HepG2 (cell line): ENCODE measurements at regions not wholly inside any gene's neighbourhood (a gene's known extent, or its start where the extent isn't known, plus 50 kb on each side); places are given as distances from the start of the nearest gene placed in this dataset.

Experiments used
- ATAC-seq: fragments of 200-7000 bp; cut with Tn5 transposase; 3 replicates; pipeline ENCODE4 v1.9.1; 2020; ENCODE audit warnings: mild to moderate bottlenecking, moderate library complexity
- BruUV-seq: library from RNA; stranded (reverse); fragments of 400-500 nt; replicated peaks from 2 replicates; lab custom pipeline; 2021; lab: Mats Ljungman, UMichigan
- CTCF ChIA-PET: fragments of 300-600 bp; formaldehyde crosslinking; extraction: SDS; loops from one replicate; lab custom pipeline; 2021; ENCODE audit warnings: low total read pairs, inconsistent platforms, low intra/inter-chr PET ratio; lab: Yijun Ruan, JAX
- POLR2A ChIA-PET: fragments of 350-600 bp; sonication (Branson Sonifier 250); formaldehyde crosslinking; loops from one replicate; lab custom pipeline; 2020; ENCODE audit warnings: antibody characterized with exemption, inconsistent platforms; lab: Yijun Ruan, JAX
- DNase-seq: peaks from one replicate; pipeline ENCODE4 v3.0.0-alpha.2; 2015; ENCODE audit warnings: low spot score
- FAIRE-seq: peaks from 3 replicates; lab custom pipeline; 2011; peaks lifted over from hg19 to GRCh38; lab: Jason Lieb, UNC
- H2AFZ ChIP-seq: one replicate; pipeline ENCODE4 v1.6.1; 2011; ENCODE audit warnings: low read length, inconsistent platforms
- H3K27ac ChIP-seq: fragments of 300-600 bp; 3 replicates; pipeline ENCODE4 v1.8.0; 2011; ENCODE audit warnings: mixed run types, mild to moderate bottlenecking, mixed read lengths, low read length, inconsistent platforms; ENCODE audit not compliant: insufficient read depth; ENCODE audit errors: extremely low read length
- H3K27me3 ChIP-seq, 2 experiments: fragments of 200-600 bp in 1 of 2; 2 replicates in 1 of 2; 3 replicates in 1 of 2; pipeline versions ENCODE4 v1.6.0 to v1.8.0; 2011; ENCODE audit warnings: low read length in 2 of 2, mild to moderate bottlenecking in 2 of 2, moderate library complexity in 2 of 2, inconsistent platforms in 1 of 2; ENCODE audit not compliant: insufficient read depth in 2 of 2, control insufficient read depth in 1 of 2
- H3K36me3 ChIP-seq, 2 experiments: fragments of 200-600 bp in 1 of 2; replicated peaks in 1 of 2; 2 replicates in 1 of 2; 3 replicates in 1 of 2; pipeline versions ENCODE4 v1.5.1 to v1.8.0; 2011; ENCODE audit warnings: low read length in 2 of 2, inconsistent platforms in 1 of 2; ENCODE audit not compliant: insufficient read depth in 2 of 2, control insufficient read depth in 1 of 2
- H3K4me1 ChIP-seq: 2 replicates; pipeline ENCODE4 v1.5.1; 2012; ENCODE audit warnings: low read length, inconsistent platforms; ENCODE audit not compliant: insufficient read depth
- H3K4me2 ChIP-seq: 2 replicates; pipeline ENCODE4 v1.6.0; 2011; ENCODE audit warnings: low read depth, low read length, inconsistent platforms
- H3K4me3 ChIP-seq, 3 experiments: fragments of 200-600 bp in 1 of 3; sonication (generic), shearing (Covaris generic) in 1 of 3; replicated peaks in 1 of 3; 2 replicates each; pipeline ENCODE4 v1.5.1; 2011 to 2016; ENCODE audit warnings: low read length in 3 of 3, inconsistent platforms in 2 of 3, low read depth in 2 of 3, mild to moderate bottlenecking in 2 of 3, control low read depth in 1 of 3, mixed read lengths in 1 of 3; ENCODE audit not compliant: insufficient read depth in 1 of 3
- H3K79me2 ChIP-seq: one replicate; pipeline ENCODE4 v1.6.1; 2011; ENCODE audit warnings: low read length, inconsistent platforms; ENCODE audit not compliant: insufficient read depth
- H3K9ac ChIP-seq: 2 replicates; pipeline ENCODE4 v1.6.0; 2011; ENCODE audit warnings: mild to moderate bottlenecking, low read depth, low read length, inconsistent platforms; ENCODE audit not compliant: insufficient read depth
- H3K9me3 ChIP-seq: 2 replicates; pipeline ENCODE4 v1.5.1; 2012; ENCODE audit warnings: mild to moderate bottlenecking, low read length
- H4K20me1 ChIP-seq: 2 replicates; pipeline ENCODE4 v1.6.0; 2011; ENCODE audit warnings: inconsistent platforms, mild to moderate bottlenecking, low read length, moderate library complexity; ENCODE audit not compliant: insufficient read depth
- ARID5B ChIP-seq: IDR thresholded peaks from 2 replicates; pipeline ENCODE4 v1.4.0; 2020; ENCODE audit warnings: mild to moderate bottlenecking, missing genetic modification reagents
- ARNT2 ChIP-seq: sonication (generic); formaldehyde crosslinking; IDR thresholded peaks from 2 replicates; pipeline ENCODE4 v1.8.0; 2022; ENCODE audit warnings: mild to moderate bottlenecking, low read depth, missing genetic modification reagents, moderate library complexity
- ELF3 ChIP-seq: IDR thresholded peaks from 2 replicates; pipeline ENCODE4 v1.6.1; 2016; ENCODE audit warnings: missing genetic modification reagents, missing compliant biosample characterization
- FOXA3 ChIP-seq: IDR thresholded peaks from 2 replicates; pipeline ENCODE4 v1.6.1; 2016; ENCODE audit warnings: missing genetic modification reagents, missing compliant biosample characterization
- KDM5A ChIP-seq: fragments of 200-600 bp; sonication (generic); IDR thresholded peaks from 2 replicates; pipeline ENCODE4 v1.7.0; 2018; ENCODE audit warnings: antibody characterized with exemption, mild to moderate bottlenecking, low read length, borderline replicate concordance
- MAX ChIP-seq: IDR thresholded peaks from 2 replicates; pipeline ENCODE4 v1.6.1; 2012; ENCODE audit warnings: inconsistent platforms
- MLX ChIP-seq: IDR thresholded peaks from 2 replicates; pipeline ENCODE4 v1.6.1; 2016
- NR2F2 ChIP-seq: IDR thresholded peaks from 2 replicates; pipeline ENCODE4 v1.6.1; 2012; ENCODE audit warnings: low read depth, inconsistent platforms, borderline replicate concordance
- PAXIP1 ChIP-seq: sonication (generic); formaldehyde crosslinking; conservative IDR thresholded peaks from 2 replicates; pipeline ENCODE4 v1.4.0; 2020; ENCODE audit warnings: mild to moderate bottlenecking, missing genetic modification reagents, moderate library complexity
- POGZ ChIP-seq: sonication (generic); formaldehyde crosslinking; IDR thresholded peaks from 2 replicates; pipeline ENCODE4 v1.4.0; 2020; ENCODE audit warnings: mild to moderate bottlenecking, missing genetic modification reagents
- RARA ChIP-seq: IDR thresholded peaks from 2 replicates; pipeline ENCODE4 v1.6.1; 2016; ENCODE audit warnings: missing genetic modification reagents, missing compliant biosample characterization
- SAP130 ChIP-seq: IDR thresholded peaks from 2 replicates; pipeline ENCODE4 v1.6.1; 2016; ENCODE audit warnings: low read depth
- SOX5 ChIP-seq: IDR thresholded peaks from 2 replicates; pipeline ENCODE4 v1.6.1; 2016; ENCODE audit warnings: borderline replicate concordance
- SOX6 ChIP-seq, 2 experiments: fragments of 450-650 bp in 1 of 2; sonication (generic) in 1 of 2; formaldehyde crosslinking in 1 of 2; IDR thresholded peaks; 2 replicates each; pipeline versions ENCODE4 v1.4.0 to v1.6.1; 2017 to 2020; ENCODE audit warnings: antibody characterized with exemption in 1 of 2, mild to moderate bottlenecking in 1 of 2, missing genetic modification reagents in 1 of 2
- ZNF263 ChIP-seq: sonication (generic); formaldehyde crosslinking; IDR thresholded peaks from 2 replicates; pipeline ENCODE4 v1.4.0; 2020; ENCODE audit warnings: missing genetic modification reagents
- ZNF547 ChIP-seq: sonication (generic); formaldehyde crosslinking; IDR thresholded peaks from 2 replicates; pipeline ENCODE4 v1.5.1; 2020; ENCODE audit warnings: mild to moderate bottlenecking, missing genetic modification reagents
- ZNF644 ChIP-seq: IDR thresholded peaks from 2 replicates; pipeline ENCODE4 v1.6.1; 2016; ENCODE audit warnings: low read depth
- ZNF660 ChIP-seq: sonication (generic); formaldehyde crosslinking; IDR thresholded peaks from 2 replicates; pipeline ENCODE4 v1.5.1; 2020; ENCODE audit warnings: mild to moderate bottlenecking, low read depth, missing genetic modification reagents, borderline replicate concordance
- WGBS: methylation state at CpG from one replicate; pipeline ENCODE4 v1.1.6; 2017; ENCODE audit warnings: low lambda C conversion rate; 5-methylcytosine and 5-hydroxymethylcytosine counted together
- in situ Hi-C: cut with HindIII; loops from 2 replicates; pipeline ENCODE4 v1.10.0; 2017; ENCODE audit warnings: low pct_unique_long_range_greater_than_20kb; ENCODE audit not compliant: extremely low pct_ligation_motif_present
- intact Hi-C: fragments of 100-400 bp; cut with micrococcal nuclease; formaldehyde crosslinking; loops from one replicate; pipeline ENCODE4 v1.10.0; 2022; ENCODE audit not compliant: unreplicated experiment

- peak; percentile 49 for ATAC-seq
- no peaks in the 10 kb centered on the region for H4K20me1 ChIP-seq
- H2AFZ ChIP-seq: no peak overlapping the region
- H3K4me3 ChIP-seq: no peak overlapping the region
- POLR2A ChIA-PET: interaction anchor here (1.4 kb wide), 1 partner anchor 1129 kb away, joined by 3 read pairs; no protein-coding TSS in a partner anchor
- H3K9ac ChIP-seq: no peak overlapping the region
- DNase-seq: peak; percentile 35
- no peaks in the 10 kb centered on the region for H3K36me3 ChIP-seq
- intact Hi-C loops (loop anchor here (10.0 kb wide), 1 partner anchor 388 kb away; no protein-coding TSS in a partner anchor), in situ Hi-C loops (no loop called here)
- no peaks in the 10 kb centered on the region for H3K79me2 ChIP-seq
- 0% methylated on average over 7 of the region's 7 CpGs for WGBS
- BruUV-seq: no TSS peak
- H3K9me3 ChIP-seq: no peaks in the 10 kb centered on the region
- FAIRE-seq: no peak
- no peaks in the 10 kb centered on the region; a peak in 1 of 5 replicates for H3K27me3 ChIP-seq
- peaks cover 68% of the 10 kb centered on the region for H3K4me1 ChIP-seq
- CTCF ChIA-PET: no interaction called here
- H3K4me2 ChIP-seq: peak overlapping the region; percentile 33; the same call in 1 of the 2 replicates
- no peak overlapping the region for H3K27ac ChIP-seq
- TF ChIP-seq ARID5B (CRISPR knock-in tag): peak; percentile 51; the same call in 1 of the 2 replicates
- TF ChIP-seq SAP130 (CRISPR knock-in tag): 0 out of 2 replicates have a peak, but pooled peaks have one; percentile 25
- TF ChIP-seq ELF3 (CRISPR knock-in tag): peak; percentile 31; the same call in 1 of the 2 replicates
- 0 out of 2 replicates have a peak, but pooled peaks have one; percentile 46 for TF ChIP-seq ZNF547 (CRISPR knock-in tag)
- TF ChIP-seq ARNT2: no peak
- peak; percentile 51 for TF ChIP-seq FOXA3 (CRISPR knock-in tag)
- TF ChIP-seq SOX5 (CRISPR knock-in tag): peak; percentile 63; the same call in 1 of the 2 replicates
- TF ChIP-seq PAXIP1: peak; percentile 36; the same call in 1 of the 2 replicates
- 0 out of 2 replicates have a peak, but pooled peaks have one; percentile 58 for TF ChIP-seq RARA (CRISPR knock-in tag)
- TF ChIP-seq ZNF263: no peak
- TF ChIP-seq SOX6 (IDR thresholded peaks at IDR 0.05): no peak
- peak; percentile 64 for TF ChIP-seq SOX6 (CRISPR knock-in tag; IDR thresholded peaks at IDR 0.05)
- no peak for TF ChIP-seq KDM5A
- no peak for TF ChIP-seq MLX (CRISPR knock-in tag)
- peak; percentile 64; the same call in 1 of the 2 replicates for TF ChIP-seq MAX
- no peak for TF ChIP-seq POGZ (CRISPR knock-in tag)
- no peak for TF ChIP-seq NR2F2
- TF ChIP-seq ZNF660: no peak
- TF ChIP-seq ZNF644 (CRISPR knock-in tag): 0 out of 2 replicates have a peak, but pooled peaks have one; percentile 28
These were observed 218.4 kb upstream of the ZNF32 start for GRCh38 chr10:43867113-43867512.
